ENCODE measurements at regions not wholly inside any gene's neighbourhood (a gene's known extent, or its start where the extent isn't known, plus 50 kb on each side); places are given as distances from the start of the nearest gene placed in this dataset.

DNA sequence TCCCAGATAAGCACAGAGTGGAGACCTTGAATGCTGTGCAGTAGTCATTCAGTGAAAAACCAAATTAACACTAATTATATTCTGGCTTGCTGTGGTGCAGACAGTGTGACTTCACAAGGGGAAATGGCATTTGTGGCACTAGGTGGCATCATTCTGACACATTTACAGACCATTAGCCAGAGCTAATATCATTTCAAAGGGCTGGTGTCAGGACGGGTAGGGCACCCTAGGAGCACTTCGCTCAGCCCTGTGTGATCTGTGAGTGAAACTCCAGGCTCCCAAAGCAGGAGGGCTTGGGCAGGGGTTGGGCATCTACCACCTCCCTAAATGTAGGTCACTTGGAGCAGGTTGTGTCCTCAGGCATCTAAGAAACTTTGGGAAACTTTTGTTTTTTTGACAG is 555.8 kb downstream of the PKHD1 start:
- Histone ChIP-seq H3K27ac (no peak overlapping the region), H3K4me3 (no peak overlapping the region)
- DNase-seq (ENCODE audit: low spot score) = no peak
- TF ChIP-seq, protein P1, sequence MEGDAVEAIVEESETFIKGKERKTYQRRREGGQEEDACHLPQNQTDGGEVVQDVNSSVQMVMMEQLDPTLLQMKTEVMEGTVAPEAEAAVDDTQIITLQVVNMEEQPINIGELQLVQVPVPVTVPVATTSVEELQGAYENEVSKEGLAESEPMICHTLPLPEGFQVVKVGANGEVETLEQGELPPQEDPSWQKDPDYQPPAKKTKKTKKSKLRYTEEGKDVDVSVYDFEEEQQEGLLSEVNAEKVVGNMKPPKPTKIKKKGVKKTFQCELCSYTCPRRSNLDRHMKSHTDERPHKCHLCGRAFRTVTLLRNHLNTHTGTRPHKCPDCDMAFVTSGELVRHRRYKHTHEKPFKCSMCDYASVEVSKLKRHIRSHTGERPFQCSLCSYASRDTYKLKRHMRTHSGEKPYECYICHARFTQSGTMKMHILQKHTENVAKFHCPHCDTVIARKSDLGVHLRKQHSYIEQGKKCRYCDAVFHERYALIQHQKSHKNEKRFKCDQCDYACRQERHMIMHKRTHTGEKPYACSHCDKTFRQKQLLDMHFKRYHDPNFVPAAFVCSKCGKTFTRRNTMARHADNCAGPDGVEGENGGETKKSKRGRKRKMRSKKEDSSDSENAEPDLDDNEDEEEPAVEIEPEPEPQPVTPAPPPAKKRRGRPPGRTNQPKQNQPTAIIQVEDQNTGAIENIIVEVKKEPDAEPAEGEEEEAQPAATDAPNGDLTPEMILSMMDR (IDR thresholded peaks at IDR 0.05) = no peak

DNA sequence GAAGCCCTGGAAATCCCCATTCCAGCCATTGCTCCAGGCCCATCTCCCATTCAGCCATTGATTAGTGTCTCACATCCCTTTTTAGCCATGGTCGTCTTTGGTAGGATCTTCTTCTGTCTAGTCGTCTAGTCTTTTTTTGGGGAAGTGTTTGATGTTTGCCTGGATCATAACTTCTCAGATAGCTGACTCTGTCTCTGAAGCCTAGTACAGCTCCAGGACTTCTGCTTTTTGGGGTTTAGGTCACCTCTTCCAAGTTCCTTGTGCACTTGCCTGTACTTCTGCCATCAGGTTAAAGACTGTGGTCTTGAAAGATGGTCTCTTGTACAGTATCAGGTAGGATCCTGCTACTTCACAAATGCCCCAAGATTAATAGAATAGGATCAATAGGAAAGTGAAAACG is 553.5 kb downstream of the PKHD1 start:
- TF ChIP-seq, protein P1 (IDR thresholded peaks at IDR 0.05) = no peak
- DNase-seq (ENCODE audit: low spot score) = no peak
- Histone ChIP-seq H3K27ac (no peak overlapping the region), H3K4me3 (no peak overlapping the region)

DNA sequence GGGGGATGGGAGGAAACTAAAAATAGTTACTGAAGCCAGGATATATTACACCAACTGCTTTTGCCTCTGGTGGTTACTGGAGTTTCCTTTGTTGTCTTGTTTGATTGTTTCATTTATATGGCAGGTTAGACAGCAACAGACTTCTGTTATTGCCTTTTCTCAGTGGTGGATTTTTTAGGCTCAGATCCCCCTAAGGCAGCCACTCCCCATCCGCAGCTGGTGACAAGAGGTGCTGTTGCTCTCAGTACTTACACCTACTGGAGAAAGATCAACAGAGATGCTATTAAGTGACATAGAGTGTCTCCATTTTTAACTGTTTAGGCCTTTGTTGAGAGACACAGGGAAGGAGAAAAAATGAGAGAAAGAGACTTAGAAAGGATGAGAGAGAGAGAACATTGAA is 552.1 kb downstream of the PKHD1 start:
- H3K27ac ChIP-seq = no peak overlapping the region
- no peak overlapping the region for H3K4me3 ChIP-seq
- TF ChIP-seq, protein P1 (IDR thresholded peaks at IDR 0.05) = no peak
- no peak for DNase-seq (ENCODE audit: low spot score)

DNA sequence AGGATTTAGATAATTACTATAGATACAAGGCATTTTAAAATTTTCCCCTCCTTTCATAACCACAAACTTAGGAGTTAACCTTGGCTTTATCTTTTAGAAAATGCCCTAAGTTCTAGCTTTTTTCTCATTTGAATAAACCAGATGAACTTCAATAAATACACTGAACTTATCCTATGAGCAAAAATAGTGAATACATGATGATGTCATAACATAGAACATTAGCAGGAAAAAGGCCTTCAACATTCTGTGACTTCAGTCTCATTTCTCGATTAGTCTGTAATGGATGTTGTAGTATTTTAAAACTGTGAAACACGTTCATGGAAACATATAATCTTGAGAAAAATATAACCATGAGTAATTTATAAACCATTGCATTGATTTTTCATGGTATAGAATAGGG is 550.7 kb downstream of the PKHD1 start:
- Histone ChIP-seq H3K27ac (no peak overlapping the region), H3K4me3 (no peak overlapping the region)
- no peak for DNase-seq (ENCODE audit: low spot score)
- TF ChIP-seq, protein P1 (IDR thresholded peaks at IDR 0.05) = no peak

DNA sequence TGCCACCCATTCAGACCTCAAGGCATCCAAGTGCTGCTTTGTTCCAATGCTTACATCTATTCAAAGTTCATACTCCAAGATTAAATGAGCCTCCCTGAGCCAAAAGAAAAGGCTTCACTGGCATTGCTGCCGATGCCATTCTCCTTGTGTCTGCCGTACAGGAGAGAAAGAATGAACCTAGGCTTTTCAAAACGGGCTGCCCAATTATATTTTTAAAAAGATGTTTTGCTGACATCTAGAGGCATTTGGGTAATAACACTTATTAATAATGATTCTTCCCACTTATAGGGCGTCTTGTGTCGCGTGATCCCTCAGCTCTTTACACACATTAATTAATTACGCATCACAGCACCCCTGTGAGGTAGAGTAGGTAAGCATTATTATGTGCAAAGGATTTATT is 545.6 kb downstream of the PKHD1 start:
- Histone ChIP-seq H3K27ac (no peak overlapping the region), H3K4me3 (no peak overlapping the region)
- DNase-seq (ENCODE audit: low spot score) = no peak
- TF ChIP-seq, protein P1 (IDR thresholded peaks at IDR 0.05) = no peak

DNA sequence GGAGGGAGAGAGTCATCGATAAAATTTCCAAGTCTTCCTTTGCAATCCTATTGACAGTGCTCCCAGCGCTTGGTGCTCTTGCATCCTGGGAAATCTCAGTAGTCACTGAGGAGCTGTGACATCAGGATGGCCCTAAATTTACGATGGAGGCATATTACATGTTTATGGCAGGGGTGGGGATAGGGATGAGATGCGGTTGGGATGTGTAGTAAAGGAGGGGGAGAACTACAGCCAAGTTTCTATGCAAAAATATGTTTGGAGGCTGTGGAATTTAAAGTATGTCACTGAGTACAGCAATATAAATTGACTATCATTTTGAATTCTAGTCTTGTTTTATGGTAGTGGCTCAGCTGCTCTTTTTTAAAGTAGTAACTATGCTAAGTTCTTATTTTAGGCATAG is 544.9 kb downstream of the PKHD1 start:
- no peak overlapping the region for H3K4me3 ChIP-seq
- no peak for DNase-seq (ENCODE audit: low spot score)
- no peak overlapping the region for H3K27ac ChIP-seq
- TF ChIP-seq, protein P1 (IDR thresholded peaks at IDR 0.05) = no peak

DNA sequence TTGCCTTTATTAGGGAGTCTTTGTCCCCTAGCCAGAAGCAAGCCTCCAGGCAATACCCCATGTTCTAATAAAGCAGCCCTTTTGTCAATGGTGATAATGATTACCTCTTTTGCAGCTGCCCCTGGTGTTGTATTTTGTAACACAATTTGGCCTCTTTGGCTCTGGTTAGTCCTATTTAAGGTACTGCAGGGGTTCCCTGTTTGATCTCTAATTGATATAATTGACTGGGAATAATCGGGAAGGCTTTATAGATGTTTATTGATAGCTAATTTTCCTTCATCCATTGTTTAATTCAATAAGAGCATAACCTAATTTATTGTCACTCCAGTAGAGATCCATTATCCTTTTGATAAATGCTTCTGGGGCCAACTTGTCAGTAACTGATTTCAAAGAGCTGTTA is 537.2 kb downstream of the PKHD1 start:
- Histone ChIP-seq H3K27ac (no peak overlapping the region), H3K4me3 (no peak overlapping the region)
- TF ChIP-seq, protein P1 (IDR thresholded peaks at IDR 0.05) = no peak
- DNase-seq (ENCODE audit: low spot score) = no peak
